WERI-Rb-1 (cell line): ENCODE measurements at regions not wholly inside any gene's neighbourhood (a gene's known extent, or its start where the extent isn't known, plus 50 kb on each side); places are given as distances from the start of the nearest gene placed in this dataset.

ENCODE experiments used
- DNase-seq: peaks from one replicate; pipeline ENCODE4 v3.0.0-alpha.2; 2020
- H3K27ac ChIP-seq: fragments of 250-450 bp; sonication (Bioruptor Pico); 2 replicates; pipeline ENCODE4 v1.5.1; 2020; ENCODE audit warnings: mild to moderate bottlenecking, moderate library complexity
- H3K27me3 ChIP-seq: fragments of 250-450 bp; sonication (Bioruptor Pico); 2 replicates; pipeline ENCODE4 v1.5.1; 2021; ENCODE audit warnings: mild to moderate bottlenecking, low read depth, moderate library complexity; ENCODE audit not compliant: insufficient read depth, severe bottlenecking
- H3K36me3 ChIP-seq: fragments of 250-450 bp; sonication (Bioruptor Pico); 2 replicates; pipeline ENCODE4 v1.5.1; 2020; ENCODE audit warnings: mild to moderate bottlenecking, moderate library complexity
- H3K4me3 ChIP-seq: 2 replicates; pipeline ENCODE4 v1.5.1; 2011; ENCODE audit warnings: low read depth, mild to moderate bottlenecking, control low read depth, low read length
- H3K9me3 ChIP-seq: fragments of 250-450 bp; sonication (Bioruptor Pico); 2 replicates; pipeline ENCODE4 v1.5.1; 2021; ENCODE audit warnings: mild to moderate bottlenecking, moderate library complexity; ENCODE audit not compliant: severe bottlenecking
- CTCF ChIP-seq: IDR thresholded peaks from 2 replicates; pipeline ENCODE4 v1.5.1; 2011; ENCODE audit warnings: low read depth, mild to moderate bottlenecking, control low read depth, inconsistent platforms, low read length

- Histone ChIP-seq H3K9me3 (no peaks in the 10 kb centered on the region), H3K36me3 (no peaks in the 10 kb centered on the region), H3K4me3 (no peak overlapping the region), H3K27ac (no peak overlapping the region), H3K27me3 (no peaks in the 10 kb centered on the region)
- no peak for DNase-seq
- no peak for TF ChIP-seq CTCF
These were observed 325.0 kb downstream of the CGGBP1 start for GRCh38 chr3:87733671-87734367.

GRCh38 chr3:87732294-87732693 lies 326.5 kb downstream of the CGGBP1 start:
- Histone ChIP-seq H3K36me3 (no peaks in the 10 kb centered on the region), H3K9me3 (no peaks in the 10 kb centered on the region), H3K4me3 (no peak overlapping the region), H3K27me3 (no peaks in the 10 kb centered on the region), H3K27ac (no peak overlapping the region)
- no peak for DNase-seq
- no peak for TF ChIP-seq CTCF

GRCh38 chr3:87727783-87728182 lies 331.0 kb downstream of the CGGBP1 start:
- no peaks in the 10 kb centered on the region for H3K9me3 ChIP-seq
- TF ChIP-seq CTCF = no peak
- no peak for DNase-seq
- H3K27me3 ChIP-seq = no peaks in the 10 kb centered on the region
- H3K4me3 ChIP-seq = no peak overlapping the region
- no peak overlapping the region for H3K27ac ChIP-seq
- H3K36me3 ChIP-seq = no peaks in the 10 kb centered on the region

GRCh38 chr3:87719060-87719459 lies 339.7 kb downstream of the CGGBP1 start:
- Histone ChIP-seq H3K27me3 (no peaks in the 10 kb centered on the region), H3K36me3 (no peaks in the 10 kb centered on the region), H3K27ac (no peak overlapping the region), H3K4me3 (no peak overlapping the region), H3K9me3 (no peaks in the 10 kb centered on the region)
- no peak for TF ChIP-seq CTCF
- DNase-seq = no peak

- Histone ChIP-seq H3K27me3 (no peaks in the 10 kb centered on the region), H3K9me3 (no peaks in the 10 kb centered on the region), H3K4me3 (no peak overlapping the region), H3K36me3 (no peaks in the 10 kb centered on the region), H3K27ac (no peak overlapping the region)
- no peak for DNase-seq
- no peak for TF ChIP-seq CTCF
These were observed 348.3 kb downstream of the CGGBP1 start for GRCh38 chr3:87710511-87710910.

- Histone ChIP-seq H3K9me3 (no peaks in the 10 kb centered on the region), H3K36me3 (no peaks in the 10 kb centered on the region), H3K27ac (no peak overlapping the region), H3K27me3 (no peaks in the 10 kb centered on the region), H3K4me3 (no peak overlapping the region)
- TF ChIP-seq CTCF = no peak
- DNase-seq = no peak
These were observed 348.8 kb downstream of the CGGBP1 start for GRCh38 chr3:87710028-87710427.
